GM21515 (cell line): ENCODE measurements at regions not wholly inside any gene's neighbourhood (a gene's known extent, or its start where the extent isn't known, plus 50 kb on each side); places are given as distances from the start of the nearest gene placed in this dataset.

ENCODE experiments used
- ATAC-seq: cut with Tn5 transposase; IDR thresholded peaks from one replicate; pipeline ENCODE4 v1.9.1; 2021; ENCODE audit not compliant: unreplicated experiment

- no peak for ATAC-seq
Measured at GRCh38 chr15:101124731-101125451, 127.0 kb downstream of the CHSY1 start.

- ATAC-seq, result no peak
Measured at GRCh38 chr15:101123222-101123910, 128.5 kb downstream of the CHSY1 start.

- ATAC-seq, result no peak
Measured at GRCh38 chr15:101122806-101123205, 129.0 kb downstream of the CHSY1 start.

GRCh38 chr15:101122266-101122665 lies 129.6 kb downstream of the CHSY1 start:
- ATAC-seq, result no peak

- peak; percentile 63 for ATAC-seq
Measured at GRCh38 chr15:101121511-101122090, 130.2 kb downstream of the CHSY1 start.

- no peak for ATAC-seq
Measured at GRCh38 chr15:101120987-101121386, 130.9 kb downstream of the CHSY1 start.

- no peak for ATAC-seq
Measured at GRCh38 chr15:101120473-101120872, 131.4 kb downstream of the CHSY1 start.
